Activated CD8-positive, alpha-beta T cell treated with anti-CD3 and anti-CD28 coated beads, Interleukin-2, amount 10 ng/mL, durations not matched to agents 7 days and 5 days (primary cell): ENCODE measurements at regions not wholly inside any gene's neighbourhood (a gene's known extent, or its start where the extent isn't known, plus 50 kb on each side); places are given as distances from the start of the nearest gene placed in this dataset.

Experiments
- ATAC-seq: fragments of 150-1000 bp; cut with Tn5 transposase; one replicate; pipeline ENCODE4 v1.10.0; 2021; ENCODE audit warnings: moderate library complexity
- CTCF ChIA-PET: fragments of 350-600 bp; sonication (Branson Sonifier 250); formaldehyde crosslinking; loops from one replicate; lab custom pipeline; 2021; ENCODE audit warnings: antibody characterized with exemption; lab: Charles Lee
- POLR2A ChIA-PET: fragments of 350-600 bp; sonication (Branson Sonifier 250); formaldehyde crosslinking; loops from one replicate; lab custom pipeline; 2021; ENCODE audit warnings: antibody characterized with exemption; lab: Charles Lee
- DNase-seq: peaks from one replicate; pipeline ENCODE4 v3.0.0-alpha.2; 2020
- H3K27ac Mint-ChIP-seq: one replicate; pipeline ENCODE4 v1.8.0; 2021; ENCODE audit warnings: mild to moderate bottlenecking, mixed read lengths
- H3K27me3 Mint-ChIP-seq: one replicate; pipeline ENCODE4 v1.8.0; 2021; ENCODE audit warnings: low read depth, mixed read lengths
- H3K36me3 Mint-ChIP-seq: one replicate; pipeline ENCODE4 v1.8.0; 2021; ENCODE audit warnings: low read depth, mixed read lengths
- H3K4me1 Mint-ChIP-seq: one replicate; pipeline ENCODE4 v1.8.0; 2021; ENCODE audit warnings: low read depth, mixed read lengths
- H3K4me3 Mint-ChIP-seq: one replicate; pipeline ENCODE4 v1.8.0; 2021; ENCODE audit warnings: mild to moderate bottlenecking, mixed read lengths
- H3K9me3 Mint-ChIP-seq: one replicate; pipeline ENCODE4 v1.8.0; 2022; ENCODE audit warnings: mixed read lengths; ENCODE audit not compliant: insufficient read depth

DNA sequence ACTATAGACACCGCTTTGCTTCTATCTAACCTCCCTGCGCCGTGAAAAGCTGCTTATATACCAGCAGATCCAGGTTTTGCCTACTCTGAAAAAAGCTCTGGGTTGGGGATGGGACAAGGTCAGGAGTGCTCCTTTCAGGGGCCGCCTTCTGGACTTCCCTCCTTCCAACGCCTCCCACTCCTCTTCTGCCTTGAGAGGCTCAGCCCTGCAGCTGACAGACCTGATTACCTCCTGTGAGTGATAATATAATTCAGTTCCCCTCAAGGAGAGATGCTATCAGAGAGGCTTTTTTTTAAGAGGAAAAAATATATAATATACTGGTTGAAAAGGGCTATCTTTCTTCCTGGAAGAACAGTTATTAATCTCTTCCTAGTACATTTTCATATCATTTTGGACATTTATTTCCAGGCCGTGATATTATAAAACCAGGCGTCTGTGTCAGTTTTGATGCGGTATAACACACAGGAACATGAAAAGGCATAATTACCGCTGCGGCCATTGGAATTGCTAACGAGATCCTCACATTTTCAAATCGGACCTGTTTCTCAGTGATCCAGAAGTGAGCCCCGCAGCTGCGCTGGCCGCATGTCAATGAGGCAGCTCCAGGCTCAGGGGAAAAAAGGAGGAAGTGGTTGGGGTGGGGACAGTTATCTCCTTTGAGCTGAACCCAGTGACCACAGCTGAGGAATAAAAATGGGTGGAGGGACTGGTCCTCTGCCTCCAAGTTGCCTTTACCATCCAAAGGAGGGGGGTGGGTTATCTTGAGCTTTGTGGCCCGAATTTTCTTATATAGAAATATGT is 457.1 kb downstream of the TYW1 start:
- ChIA-PET POLR2A (no interaction called here), CTCF (no interaction called here)
- DNase-seq: no peak
- H3K9me3 Mint-ChIP-seq: no peaks in the 10 kb centered on the region
- no peak overlapping the region for H3K27ac Mint-ChIP-seq
- H3K4me3 Mint-ChIP-seq: no peak overlapping the region
- no peaks in the 10 kb centered on the region for H3K4me1 Mint-ChIP-seq
- ATAC-seq: no peak
- H3K27me3 Mint-ChIP-seq: no peaks in the 10 kb centered on the region
- H3K36me3 Mint-ChIP-seq: no peaks in the 10 kb centered on the region

DNA sequence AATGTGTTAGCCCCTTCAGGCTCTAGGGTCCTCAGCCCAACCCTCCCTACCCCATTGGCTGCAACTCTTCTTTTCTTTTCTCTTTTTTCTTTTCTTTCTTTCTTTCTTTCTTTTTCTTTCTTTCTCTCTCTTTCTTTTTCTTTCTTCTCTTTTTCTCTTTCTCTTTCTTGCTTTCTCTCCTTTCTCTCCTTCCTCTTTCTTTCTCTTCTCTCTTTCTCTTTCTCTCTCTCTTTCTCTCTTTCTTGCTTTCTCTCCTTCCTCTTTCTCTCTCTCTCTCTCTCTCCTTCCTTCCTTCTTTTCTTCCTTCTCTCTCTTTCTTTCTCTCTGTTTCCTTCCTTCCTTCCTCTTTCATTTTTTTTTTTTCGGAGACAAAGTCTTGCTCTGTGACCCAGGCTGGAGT is 458.9 kb downstream of the TYW1 start:
- no peaks in the 10 kb centered on the region for H3K9me3 Mint-ChIP-seq
- ChIA-PET POLR2A (no interaction called here), CTCF (no interaction called here)
- DNase-seq (no peak), ATAC-seq (no peak)
- H3K27me3 Mint-ChIP-seq: no peaks in the 10 kb centered on the region
- H3K4me1 Mint-ChIP-seq: no peaks in the 10 kb centered on the region
- no peaks in the 10 kb centered on the region for H3K36me3 Mint-ChIP-seq
- no peak overlapping the region for H3K27ac Mint-ChIP-seq
- no peak overlapping the region for H3K4me3 Mint-ChIP-seq

DNA sequence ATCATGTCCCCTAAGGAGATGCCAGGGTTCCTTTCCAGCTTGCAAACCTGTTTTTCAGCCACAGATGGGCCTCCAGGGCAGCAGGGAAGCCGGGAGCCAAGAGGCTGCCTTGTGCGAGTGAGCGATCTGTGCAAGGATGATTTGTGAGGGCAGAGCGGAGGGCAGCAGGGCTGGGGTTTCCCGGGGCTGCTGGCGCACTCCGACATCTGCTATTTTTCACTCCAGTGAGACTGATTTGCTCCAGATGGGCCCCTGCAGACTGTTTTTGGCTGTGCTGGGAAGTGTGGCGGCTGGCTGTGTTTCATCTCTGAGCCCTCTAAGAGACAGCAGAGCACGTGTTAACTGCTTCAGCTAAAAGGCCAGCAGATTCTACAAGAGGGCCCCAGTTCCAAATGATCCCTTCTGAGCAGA is 466.2 kb downstream of the TYW1 start:
- POLR2A ChIA-PET: no interaction called here
- Mint-ChIP-seq H3K27me3 (no peaks in the 10 kb centered on the region), H3K36me3 (no peaks in the 10 kb centered on the region), H3K4me1 (no peaks in the 10 kb centered on the region), H3K9me3 (no peaks in the 10 kb centered on the region), H3K4me3 (no peak overlapping the region), H3K27ac (no peak overlapping the region)
- CTCF ChIA-PET: no interaction called here
- no peak for ATAC-seq
- no peak for DNase-seq

DNA sequence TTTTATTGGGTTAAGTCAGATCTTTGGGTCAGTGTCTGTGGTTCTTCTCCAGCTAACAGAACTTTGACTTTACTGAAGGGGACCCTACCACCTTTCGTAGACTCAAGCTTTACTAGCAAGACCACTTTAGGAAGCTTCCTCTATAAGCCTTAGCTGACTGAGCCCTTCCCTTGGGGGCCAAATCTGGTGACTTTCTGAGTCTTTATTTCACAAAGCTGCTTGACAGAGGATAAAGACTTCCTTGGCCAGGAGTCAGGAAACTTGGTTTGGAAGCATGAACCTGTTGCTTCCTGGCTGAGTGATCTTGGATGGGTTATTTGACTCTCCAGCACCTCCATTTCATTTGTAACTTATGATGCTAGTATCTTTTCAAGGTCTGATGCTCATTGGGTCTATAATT is 466.7 kb downstream of the TYW1 start:
- H3K9me3 Mint-ChIP-seq: no peaks in the 10 kb centered on the region
- no peaks in the 10 kb centered on the region for H3K27me3 Mint-ChIP-seq
- no peak overlapping the region for H3K4me3 Mint-ChIP-seq
- ATAC-seq: no peak
- H3K27ac Mint-ChIP-seq: no peak overlapping the region
- CTCF ChIA-PET: no interaction called here
- POLR2A ChIA-PET: no interaction called here
- no peaks in the 10 kb centered on the region for H3K36me3 Mint-ChIP-seq
- no peak for DNase-seq
- H3K4me1 Mint-ChIP-seq: no peaks in the 10 kb centered on the region

DNA sequence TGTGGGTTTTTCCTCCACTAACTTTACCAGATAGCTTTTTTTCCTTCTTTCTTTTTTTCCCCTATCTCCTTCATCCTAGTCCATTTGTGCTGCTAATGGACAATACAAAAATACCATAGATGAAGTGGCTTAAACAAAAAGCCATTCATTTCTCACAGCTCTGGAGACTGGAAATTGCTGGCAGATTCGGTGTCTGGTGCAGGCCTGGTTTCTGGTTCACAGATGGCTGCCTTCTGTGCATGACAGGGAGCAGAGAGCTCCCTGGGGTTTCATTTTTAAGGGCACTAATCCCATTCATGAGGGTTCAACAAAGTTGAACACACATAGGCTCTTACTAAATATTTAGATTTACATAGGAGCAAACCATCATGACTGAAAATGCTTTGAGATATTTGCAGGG is 467.4 kb downstream of the TYW1 start:
- H3K9me3 Mint-ChIP-seq: no peaks in the 10 kb centered on the region
- H3K4me1 Mint-ChIP-seq: no peaks in the 10 kb centered on the region
- H3K4me3 Mint-ChIP-seq: no peak overlapping the region
- POLR2A ChIA-PET: no interaction called here
- CTCF ChIA-PET: no interaction called here
- no peak overlapping the region for H3K27ac Mint-ChIP-seq
- no peaks in the 10 kb centered on the region for H3K27me3 Mint-ChIP-seq
- no peak for ATAC-seq
- H3K36me3 Mint-ChIP-seq: no peaks in the 10 kb centered on the region
- no peak for DNase-seq

DNA sequence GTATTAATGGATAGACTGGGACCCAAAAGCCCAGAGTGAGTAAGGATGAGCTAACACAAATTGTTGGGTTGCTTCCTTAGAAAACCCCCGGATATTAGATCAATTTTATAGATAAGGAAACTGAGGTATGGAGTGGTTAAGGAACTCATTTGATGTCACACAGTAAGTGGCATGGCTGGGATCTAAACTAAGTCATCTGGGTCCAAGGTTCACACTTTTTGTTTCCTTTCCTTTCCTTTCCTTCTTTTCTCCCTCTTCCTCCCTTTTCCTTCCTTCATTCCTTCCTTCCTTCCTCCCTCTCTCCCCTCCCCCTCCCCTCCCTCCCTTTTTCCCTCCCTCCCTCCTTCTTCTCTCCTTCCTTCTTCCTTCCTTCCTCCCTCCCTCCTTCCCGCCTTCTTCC is 469.5 kb downstream of the TYW1 start:
- POLR2A ChIA-PET: no interaction called here
- Mint-ChIP-seq H3K27me3 (no peaks in the 10 kb centered on the region), H3K4me1 (no peaks in the 10 kb centered on the region), H3K4me3 (no peak overlapping the region), H3K9me3 (no peaks in the 10 kb centered on the region), H3K27ac (no peak overlapping the region), H3K36me3 (no peaks in the 10 kb centered on the region)
- CTCF ChIA-PET: no interaction called here
- DNase-seq (no peak), ATAC-seq (no peak)

DNA sequence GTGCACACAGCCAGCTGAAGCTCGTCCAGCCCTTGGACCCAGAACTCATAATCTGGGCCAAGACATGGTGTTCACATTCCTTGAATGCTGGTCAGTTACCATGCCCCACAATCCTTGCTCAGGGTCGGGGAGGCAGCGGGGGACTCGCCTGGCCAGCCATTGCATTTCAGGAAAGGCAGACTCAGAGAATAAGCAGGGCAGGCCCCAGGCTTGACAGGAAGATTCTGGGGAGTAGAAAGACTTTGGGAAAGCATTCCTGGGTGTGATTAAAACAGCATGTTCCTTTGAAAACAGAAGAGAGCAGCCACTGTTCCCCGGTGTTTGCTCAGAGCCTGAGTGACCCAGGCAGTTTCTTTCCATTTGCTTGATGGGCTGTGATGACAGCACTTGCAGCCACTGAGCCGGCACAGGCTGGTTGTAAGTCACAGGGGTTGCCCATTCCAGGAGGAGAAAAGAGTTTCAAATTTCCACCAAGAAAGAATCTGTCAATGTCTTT is 473.7 kb downstream of the TYW1 start:
- Mint-ChIP-seq H3K36me3 (no peaks in the 10 kb centered on the region), H3K9me3 (peaks cover 3% of the 10 kb centered on the region), H3K27me3 (no peaks in the 10 kb centered on the region), H3K4me3 (no peak overlapping the region), H3K27ac (no peak overlapping the region), H3K4me1 (no peaks in the 10 kb centered on the region)
- ATAC-seq (no peak), DNase-seq (no peak)
- ChIA-PET CTCF (no interaction called here), POLR2A (no interaction called here)

DNA sequence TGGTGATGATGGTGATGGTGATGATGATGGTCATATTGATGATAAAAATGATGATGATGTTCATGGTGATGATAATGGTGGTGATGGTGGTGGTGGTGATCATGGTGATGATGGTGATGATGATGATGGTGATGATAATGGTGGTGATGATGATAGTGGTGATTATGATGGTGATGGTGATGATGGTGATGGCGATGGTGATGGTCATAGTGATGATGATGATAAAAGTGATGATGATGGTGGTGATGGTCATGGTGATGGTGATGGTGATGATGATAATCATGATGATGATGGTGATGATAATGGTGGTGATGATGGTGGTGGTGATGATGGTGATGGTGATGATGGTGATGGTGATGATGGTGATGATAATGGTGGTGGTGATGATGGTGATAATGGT is 478.7 kb downstream of the TYW1 start:
- DNase-seq: no peak
- Mint-ChIP-seq H3K9me3 (peaks cover 3% of the 10 kb centered on the region), H3K4me1 (no peaks in the 10 kb centered on the region), H3K27me3 (no peaks in the 10 kb centered on the region), H3K27ac (no peak overlapping the region), H3K36me3 (no peaks in the 10 kb centered on the region), H3K4me3 (no peak overlapping the region)
- no peak for ATAC-seq
- ChIA-PET CTCF (no interaction called here), POLR2A (no interaction called here)

DNA sequence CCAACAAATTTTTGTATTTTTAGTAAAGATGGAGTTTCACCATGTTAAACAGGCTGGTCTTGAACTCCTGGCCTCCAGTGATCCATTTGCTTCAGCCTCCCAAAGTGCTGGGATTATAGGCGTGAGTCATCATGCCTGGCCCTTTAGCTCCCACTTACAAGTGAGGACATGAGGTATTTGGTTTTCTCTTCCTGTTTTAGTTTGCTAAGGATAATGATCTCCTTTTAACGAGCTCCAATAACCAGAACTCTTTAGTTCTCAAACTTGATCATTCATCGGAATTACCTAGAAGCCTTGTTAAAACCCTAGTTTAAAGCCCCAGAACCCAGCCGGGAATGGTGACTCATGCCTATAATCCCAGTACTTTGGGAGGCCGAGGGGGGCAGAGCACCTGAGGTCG is 481.4 kb downstream of the TYW1 start:
- ChIA-PET POLR2A (no interaction called here), CTCF (no interaction called here)
- Mint-ChIP-seq H3K36me3 (no peaks in the 10 kb centered on the region), H3K27me3 (no peaks in the 10 kb centered on the region), H3K27ac (no peak overlapping the region), H3K4me1 (no peaks in the 10 kb centered on the region), H3K9me3 (peaks cover 3% of the 10 kb centered on the region), H3K4me3 (no peak overlapping the region)
- DNase-seq (no peak), ATAC-seq (no peak)

DNA sequence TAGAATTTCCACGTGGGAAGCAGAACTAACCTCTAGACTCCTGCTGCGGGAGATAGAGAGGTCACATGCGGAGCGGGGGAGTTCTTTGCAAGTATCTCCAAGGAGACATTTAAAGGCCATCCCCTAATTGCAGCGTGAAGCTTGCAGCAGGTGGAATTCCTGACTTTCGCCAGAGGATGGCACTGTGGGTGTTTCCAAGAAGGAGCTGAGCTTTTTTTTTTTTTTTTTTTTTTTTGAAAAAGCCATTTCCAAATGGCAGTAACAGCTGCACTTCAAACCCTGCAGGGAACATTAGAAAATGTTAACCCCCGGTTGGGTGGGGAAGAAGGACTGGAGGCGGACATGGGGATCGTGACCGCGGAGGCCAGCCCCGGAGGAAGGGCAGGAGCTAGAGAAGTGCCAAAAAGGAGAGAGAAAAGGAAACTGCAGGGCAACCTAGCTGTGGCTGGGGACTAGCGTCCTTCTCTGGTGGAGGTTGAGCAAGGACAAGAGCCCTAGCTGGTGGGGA is 487.7 kb downstream of the TYW1 start:
- POLR2A ChIA-PET: no interaction called here
- no peaks in the 10 kb centered on the region for H3K4me1 Mint-ChIP-seq
- CTCF ChIA-PET: no interaction called here
- H3K36me3 Mint-ChIP-seq: no peaks in the 10 kb centered on the region
- H3K27ac Mint-ChIP-seq: no peak overlapping the region
- H3K9me3 Mint-ChIP-seq: no peaks in the 10 kb centered on the region
- peak; percentile 25 for DNase-seq
- no peak overlapping the region for H3K4me3 Mint-ChIP-seq
- H3K27me3 Mint-ChIP-seq: peaks cover 3% of the 10 kb centered on the region
- no peak for ATAC-seq

DNA sequence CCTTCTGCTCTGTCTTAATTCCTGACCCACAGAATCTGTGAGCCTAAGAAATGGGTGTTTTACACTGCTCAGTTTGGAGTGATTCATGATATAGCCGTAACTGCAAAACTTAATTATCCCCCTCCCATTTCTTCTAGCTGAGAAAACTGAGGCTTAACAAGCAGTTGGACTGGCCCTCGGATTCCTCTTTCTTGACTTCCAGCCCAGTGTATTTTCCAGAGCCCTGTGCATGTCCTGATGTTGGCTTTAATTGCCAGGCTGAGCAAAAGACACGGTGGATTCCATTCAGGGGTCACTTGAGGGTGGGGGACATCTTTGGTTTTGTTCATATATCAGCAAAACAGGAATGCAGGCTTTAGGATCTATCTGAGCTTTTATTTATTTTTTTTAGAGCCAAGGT is 489.8 kb downstream of the TYW1 start:
- Mint-ChIP-seq H3K4me1 (no peaks in the 10 kb centered on the region), H3K9me3 (no peaks in the 10 kb centered on the region), H3K27me3 (peaks cover 3% of the 10 kb centered on the region), H3K4me3 (no peak overlapping the region), H3K36me3 (no peaks in the 10 kb centered on the region), H3K27ac (no peak overlapping the region)
- ChIA-PET CTCF (no interaction called here), POLR2A (no interaction called here)
- ATAC-seq (no peak), DNase-seq (no peak)

DNA sequence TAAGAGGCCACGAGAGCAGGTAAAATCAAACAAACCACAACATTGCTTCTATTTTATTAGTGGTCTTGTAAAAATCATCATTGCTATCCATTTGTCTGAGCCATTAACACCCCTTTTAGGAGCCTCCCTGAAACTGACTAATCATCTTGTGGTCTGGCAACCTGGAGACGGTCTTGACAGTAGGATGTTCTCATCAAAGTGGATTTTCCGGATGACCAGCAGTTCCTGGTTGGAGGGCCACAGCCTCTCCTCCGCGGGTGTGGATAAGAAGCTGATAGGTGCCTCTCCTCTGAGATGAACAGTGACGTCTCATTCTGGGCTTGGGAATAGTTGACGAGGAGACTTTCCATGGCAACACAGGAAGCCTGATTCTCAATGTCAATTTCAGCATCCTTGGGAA is 490.7 kb downstream of the TYW1 start:
- Mint-ChIP-seq H3K4me3 (no peak overlapping the region), H3K27ac (no peak overlapping the region), H3K27me3 (peaks cover 3% of the 10 kb centered on the region), H3K9me3 (no peaks in the 10 kb centered on the region), H3K36me3 (no peaks in the 10 kb centered on the region), H3K4me1 (no peaks in the 10 kb centered on the region)
- DNase-seq (no peak), ATAC-seq (no peak)
- POLR2A ChIA-PET: no interaction called here
- CTCF ChIA-PET: no interaction called here

DNA sequence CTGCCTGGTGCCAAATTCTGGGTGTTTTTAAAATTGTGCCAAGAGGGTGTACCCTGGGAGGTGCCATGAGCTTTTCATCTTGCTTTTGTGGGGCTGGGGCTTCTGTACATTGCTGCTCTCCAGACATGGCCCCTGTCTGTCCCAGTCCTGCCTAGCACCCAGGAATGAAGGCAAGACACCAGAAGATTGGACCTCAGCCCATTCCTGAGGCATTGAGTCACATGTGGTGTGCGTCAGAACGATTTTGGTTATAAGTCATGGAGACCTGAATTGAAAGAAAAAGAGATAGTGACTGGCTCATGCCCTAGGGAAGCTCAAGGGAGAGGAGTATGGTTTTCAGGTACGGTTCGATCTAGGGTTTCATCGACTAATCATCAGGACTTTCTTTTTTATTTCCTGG is 493.2 kb downstream of the TYW1 start:
- Mint-ChIP-seq H3K9me3 (peaks cover 7% of the 10 kb centered on the region), H3K4me3 (no peak overlapping the region), H3K4me1 (no peaks in the 10 kb centered on the region), H3K27me3 (peaks cover 2% of the 10 kb centered on the region), H3K36me3 (no peaks in the 10 kb centered on the region), H3K27ac (no peak overlapping the region)
- ChIA-PET CTCF (no interaction called here), POLR2A (no interaction called here)
- DNase-seq (no peak), ATAC-seq (no peak)
